SK-N-SH (cell line): ENCODE measurements at regions not wholly inside any gene's neighbourhood (a gene's known extent, or its start where the extent isn't known, plus 50 kb on each side); places are given as distances from the start of the nearest gene placed in this dataset.

Experiments used
- CTCF ChIA-PET: fragments of 300-600, 350-600 bp; formaldehyde crosslinking; extraction: SDS; loops from one replicate; lab custom pipeline; 2021; lab: Yijun Ruan, JAX
- POLR2A ChIA-PET: fragments of 350-600 bp; sonication (Branson Sonifier 250); formaldehyde crosslinking; extraction: SDS; loops from one replicate; lab custom pipeline; 2020; ENCODE audit warnings: antibody characterized with exemption, inconsistent platforms; lab: Yijun Ruan, JAX
- DNase-seq: peaks from one replicate; pipeline ENCODE4 v3.0.0; 2012
- H2AFZ ChIP-seq: fragments of 200-600 bp; sonication (generic); 2 replicates; pipeline ENCODE4 v1.8.1; 2016; ENCODE audit warnings: antibody characterized with exemption, mild to moderate bottlenecking, low read depth
- H3F3A ChIP-seq: fragments of 200-600 bp; sonication (generic); replicated peaks from 2 replicates; pipeline ENCODE3; 2016; ENCODE audit warnings: antibody characterized with exemption, mild to moderate bottlenecking; ENCODE audit not compliant: insufficient read depth
- H3K27ac ChIP-seq, 2 experiments: fragments of 200-500 bp in 1 of 2; fragments of 200-600 bp in 1 of 2; sonication (Bioruptor generic) in 1 of 2; sonication (generic), shearing (Covaris generic) in 1 of 2; 2 replicates each; pipeline versions ENCODE4 v1.5.1 to v1.6.1; 2014 to 2016; ENCODE audit warnings: low read depth in 2 of 2, inconsistent platforms in 1 of 2, low read length in 1 of 2, mild to moderate bottlenecking in 1 of 2, mixed read lengths in 1 of 2
- H3K27me3 ChIP-seq: fragments of 200-600 bp; sonication (generic), shearing (Covaris generic); 2 replicates; pipeline ENCODE4 v1.6.1; 2016; ENCODE audit warnings: mixed run types; ENCODE audit not compliant: insufficient read depth
- H3K36me3 ChIP-seq, 2 experiments: fragments of 200-500 bp in 1 of 2; fragments of 200-600 bp in 1 of 2; sonication (Bioruptor generic) in 1 of 2; sonication (generic) in 1 of 2; replicated peaks in 1 of 2; 2 replicates each; pipeline versions ENCODE3 to v1.5.1; 2014 to 2016; ENCODE audit warnings: low read length in 1 of 2, mild to moderate bottlenecking in 1 of 2; ENCODE audit not compliant: insufficient read depth in 2 of 2, control insufficient read depth in 1 of 2
- H3K4me1 ChIP-seq, 2 experiments: fragments of 200-500 bp in 1 of 2; fragments of 200-600 bp in 1 of 2; sonication (Bioruptor generic) in 1 of 2; sonication (generic), shearing (Covaris generic) in 1 of 2; 2 replicates each; pipeline versions ENCODE4 v1.5.1 to v1.6.1; 2014 to 2016; ENCODE audit warnings: low read depth in 1 of 2, low read length in 1 of 2, mixed run types in 1 of 2; ENCODE audit not compliant: insufficient read depth in 2 of 2, control insufficient read depth in 1 of 2
- H3K4me2 ChIP-seq: fragments of 200-600 bp; sonication (generic), shearing (Covaris generic); 2 replicates; pipeline ENCODE4 v1.6.1; 2017; ENCODE audit warnings: mixed run types
- H3K4me3 ChIP-seq, 2 experiments: fragments of 200-500 bp in 1 of 2; fragments of 200-600 bp in 1 of 2; sonication (Bioruptor generic) in 1 of 2; sonication (generic), shearing (Covaris generic) in 1 of 2; 2 replicates each; pipeline versions ENCODE4 v1.5.1 to v1.8.1; 2014 to 2016; ENCODE audit warnings: low read depth in 2 of 2, inconsistent platforms in 1 of 2, low read length in 1 of 2, mild to moderate bottlenecking in 1 of 2, mixed read lengths in 1 of 2, moderate library complexity in 1 of 2
- H3K79me2 ChIP-seq: fragments of 200-600 bp; sonication (generic); 2 replicates; pipeline ENCODE4 v1.8.1; 2017; ENCODE audit warnings: mild to moderate bottlenecking; ENCODE audit not compliant: insufficient read depth
- H3K9ac ChIP-seq: fragments of 200-600 bp; sonication (generic); 2 replicates; pipeline ENCODE4 v1.6.1; 2017; ENCODE audit warnings: mixed run types
- H3K9me2 ChIP-seq: fragments of 200-600 bp; sonication (generic); 2 replicates; pipeline ENCODE4 v1.6.1; 2017; ENCODE audit warnings: mixed run types
- H3K9me3 ChIP-seq: fragments of 200-600 bp; sonication (generic); 2 replicates; pipeline ENCODE4 v1.6.1; 2017; ENCODE audit warnings: mixed run types, mild to moderate bottlenecking, moderate library complexity
- H4K20me1 ChIP-seq: fragments of 200-600 bp; sonication (generic); 2 replicates; pipeline ENCODE4 v1.6.1; 2017; ENCODE audit warnings: mild to moderate bottlenecking, mixed run types; ENCODE audit not compliant: insufficient read depth
- CHD2 ChIP-seq: fragments of 150-350 bp; IDR thresholded peaks from 2 replicates; pipeline ENCODE4 v1.6.1; 2018; ENCODE audit warnings: low read length; ENCODE audit not compliant: partially characterized antibody
- EZH2phosphoT487 ChIP-seq: fragments of 200-600 bp; sonication (generic); IDR thresholded peaks from 2 replicates; pipeline ENCODE4 v1.6.1; 2017; ENCODE audit warnings: low read depth, mixed run types, mild to moderate bottlenecking, antibody characterized with exemption, moderate library complexity, borderline replicate concordance
- FOSL2 ChIP-seq: IDR thresholded peaks from 2 replicates; pipeline ENCODE4 v1.4.0; 2012; ENCODE audit warnings: low read depth, mild to moderate bottlenecking, moderate library complexity, borderline replicate concordance
- FOXJ3 ChIP-seq: sonication (generic); formaldehyde crosslinking; IDR thresholded peaks from 2 replicates; pipeline ENCODE4 v1.5.1; 2020; ENCODE audit warnings: mild to moderate bottlenecking, missing genetic modification reagents
- MEF2A ChIP-seq: IDR thresholded peaks from 2 replicates; pipeline ENCODE4 v1.4.0; 2012; ENCODE audit warnings: low read depth, borderline replicate concordance
- MXI1 ChIP-seq: IDR thresholded peaks from 2 replicates; pipeline ENCODE4 v1.6.1; 2012; ENCODE audit warnings: mild to moderate bottlenecking, low read depth, low read length, improper control_type of control experiment
- RAD21 ChIP-seq: IDR thresholded peaks from 2 replicates; pipeline ENCODE4 v1.6.1; 2012; ENCODE audit warnings: mild to moderate bottlenecking, low read length
- RFX5 ChIP-seq: IDR thresholded peaks from 2 replicates; pipeline ENCODE4 v1.6.1; 2012; ENCODE audit warnings: mild to moderate bottlenecking, improper control_type of control experiment, low read length
- SMC3 ChIP-seq: IDR thresholded peaks from 2 replicates; pipeline ENCODE4 v1.6.1; 2012; ENCODE audit warnings: low read depth, low read length, improper control_type of control experiment
- WGBS: methylation state at CpG from one replicate; pipeline ENCODE4 v1.1.6; 2017; ENCODE audit warnings: low lambda C conversion rate; 5-methylcytosine and 5-hydroxymethylcytosine counted together
- TF ChIP-seq, protein P1 (sequence below): fragments of 200-600 bp; sonication (generic); IDR thresholded peaks from 2 replicates; pipeline ENCODE4 v1.6.1; 2017; ENCODE audit warnings: antibody characterized with exemption, mild to moderate bottlenecking, moderate library complexity
- TF ChIP-seq, protein P2 (sequence below): IDR thresholded peaks from 2 replicates; pipeline ENCODE4; 2012

DNA sequence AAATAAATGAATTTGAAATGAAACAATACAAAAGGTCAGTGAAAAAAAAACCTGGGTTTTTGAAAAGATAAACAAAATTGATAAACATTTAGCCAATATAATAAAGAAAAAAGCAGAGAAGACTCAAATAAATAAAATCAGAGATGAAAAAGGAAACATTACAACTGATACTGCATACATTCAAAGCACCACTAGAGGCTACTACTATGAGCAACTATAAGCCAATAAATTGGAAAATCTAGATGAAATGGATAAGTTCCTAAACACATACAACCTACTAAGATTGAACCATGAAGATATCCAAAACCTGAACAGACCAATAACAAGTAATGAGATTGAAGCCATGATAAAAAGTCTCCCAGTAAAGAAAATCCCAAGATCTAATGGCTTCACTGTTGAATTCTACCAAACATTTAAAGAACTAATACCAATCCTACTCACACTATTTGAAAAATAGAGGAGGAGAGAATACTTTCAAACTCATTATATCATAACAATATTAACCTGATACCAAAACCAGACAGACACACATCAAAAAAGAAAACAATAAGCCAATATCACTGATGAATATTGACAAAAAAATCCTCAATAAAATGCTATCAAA is 80.8 kb upstream of the CERS6 start:
- H3K9ac ChIP-seq: no peak overlapping the region
- ChIA-PET CTCF (no interaction called here), POLR2A (no interaction called here)
- no peaks in the 10 kb centered on the region for H3K9me2 ChIP-seq
- H2AFZ ChIP-seq: no peak overlapping the region
- no peaks in the 10 kb centered on the region for H3K79me2 ChIP-seq
- no peaks in the 10 kb centered on the region for H4K20me1 ChIP-seq
- DNase-seq: no peak
- no peak overlapping the region for H3K4me3 ChIP-seq
- H3F3A ChIP-seq: no peaks in the 10 kb centered on the region
- no peaks in the 10 kb centered on the region for H3K36me3 ChIP-seq
- no peaks in the 10 kb centered on the region for H3K27me3 ChIP-seq
- no peak overlapping the region for H3K27ac ChIP-seq
- no peaks in the 10 kb centered on the region for H3K4me1 ChIP-seq
- no peaks in the 10 kb centered on the region for H3K9me3 ChIP-seq
- H3K4me2 ChIP-seq: no peak overlapping the region
- 0 out of 2 replicates have a peak, but pooled peaks have one; percentile 10 for TF ChIP-seq SMC3
- no peak for TF ChIP-seq EZH2phosphoT487
- TF ChIP-seq, protein P1, sequence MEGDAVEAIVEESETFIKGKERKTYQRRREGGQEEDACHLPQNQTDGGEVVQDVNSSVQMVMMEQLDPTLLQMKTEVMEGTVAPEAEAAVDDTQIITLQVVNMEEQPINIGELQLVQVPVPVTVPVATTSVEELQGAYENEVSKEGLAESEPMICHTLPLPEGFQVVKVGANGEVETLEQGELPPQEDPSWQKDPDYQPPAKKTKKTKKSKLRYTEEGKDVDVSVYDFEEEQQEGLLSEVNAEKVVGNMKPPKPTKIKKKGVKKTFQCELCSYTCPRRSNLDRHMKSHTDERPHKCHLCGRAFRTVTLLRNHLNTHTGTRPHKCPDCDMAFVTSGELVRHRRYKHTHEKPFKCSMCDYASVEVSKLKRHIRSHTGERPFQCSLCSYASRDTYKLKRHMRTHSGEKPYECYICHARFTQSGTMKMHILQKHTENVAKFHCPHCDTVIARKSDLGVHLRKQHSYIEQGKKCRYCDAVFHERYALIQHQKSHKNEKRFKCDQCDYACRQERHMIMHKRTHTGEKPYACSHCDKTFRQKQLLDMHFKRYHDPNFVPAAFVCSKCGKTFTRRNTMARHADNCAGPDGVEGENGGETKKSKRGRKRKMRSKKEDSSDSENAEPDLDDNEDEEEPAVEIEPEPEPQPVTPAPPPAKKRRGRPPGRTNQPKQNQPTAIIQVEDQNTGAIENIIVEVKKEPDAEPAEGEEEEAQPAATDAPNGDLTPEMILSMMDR: peak; percentile 51
- TF ChIP-seq FOXJ3 (CRISPR knock-in tag): no peak
- TF ChIP-seq RAD21: peak; percentile 6; the same call in 1 of the 2 replicates
- no peak for TF ChIP-seq FOSL2

DNA sequence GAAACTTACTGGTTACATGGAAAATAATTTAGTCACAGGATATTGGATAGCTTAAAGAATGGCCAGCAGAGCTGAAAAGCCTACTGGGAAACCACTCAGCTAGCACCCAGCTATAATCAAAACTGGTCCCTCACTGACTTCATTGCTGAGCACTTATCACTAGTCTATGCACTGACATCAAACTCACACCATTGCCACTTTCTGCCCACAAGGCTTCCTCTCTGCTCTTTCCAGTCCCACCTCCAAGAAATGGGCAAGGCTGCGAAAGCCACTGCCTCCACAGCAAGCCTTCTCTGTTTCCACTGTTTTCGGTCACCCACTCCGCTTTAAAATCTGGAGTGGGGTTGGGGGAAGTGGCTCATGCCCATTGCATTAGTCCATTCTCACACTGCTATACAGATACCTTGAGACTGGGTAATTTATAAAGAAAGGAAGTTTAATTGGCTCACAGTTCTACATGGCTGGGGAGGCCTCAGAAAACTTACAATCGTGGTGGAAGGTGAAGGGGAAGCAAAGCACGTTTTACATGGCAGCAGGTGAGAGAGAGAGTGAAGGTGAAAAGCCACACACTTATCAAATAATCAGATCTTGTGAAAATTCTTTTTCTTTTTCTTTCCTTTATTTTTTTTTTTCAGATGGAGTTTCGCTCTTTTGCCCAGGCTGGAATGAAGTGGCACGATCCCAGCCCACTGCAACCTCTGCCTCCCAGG is 77.0 kb upstream of the CERS6 start:
- Histone ChIP-seq H3K4me2 (no peak overlapping the region), H3F3A (no peaks in the 10 kb centered on the region), H3K36me3 (no peaks in the 10 kb centered on the region), H3K9me2 (no peaks in the 10 kb centered on the region), H2AFZ (no peak overlapping the region), H3K27me3 (no peaks in the 10 kb centered on the region), H3K4me3 (no peak overlapping the region), H3K9ac (no peak overlapping the region), H3K4me1 (no peaks in the 10 kb centered on the region), H3K27ac (no peak overlapping the region), H3K79me2 (no peaks in the 10 kb centered on the region), H3K9me3 (no peaks in the 10 kb centered on the region), H4K20me1 (no peaks in the 10 kb centered on the region)
- 62% methylated on average over 7 of the region's 7 CpGs for WGBS
- ChIA-PET POLR2A (no interaction called here), CTCF (interaction anchor here (0.6 kb wide), 1 partner anchor 201 kb away, joined by 3 read pairs; no protein-coding TSS in a partner anchor)
- DNase-seq: no peak
- TF ChIP-seq MEF2A (no peak), CHD2 (no peak), FOSL2 (no peak), MXI1 (no peak), RFX5 (no peak)
- TF ChIP-seq, protein P2, sequence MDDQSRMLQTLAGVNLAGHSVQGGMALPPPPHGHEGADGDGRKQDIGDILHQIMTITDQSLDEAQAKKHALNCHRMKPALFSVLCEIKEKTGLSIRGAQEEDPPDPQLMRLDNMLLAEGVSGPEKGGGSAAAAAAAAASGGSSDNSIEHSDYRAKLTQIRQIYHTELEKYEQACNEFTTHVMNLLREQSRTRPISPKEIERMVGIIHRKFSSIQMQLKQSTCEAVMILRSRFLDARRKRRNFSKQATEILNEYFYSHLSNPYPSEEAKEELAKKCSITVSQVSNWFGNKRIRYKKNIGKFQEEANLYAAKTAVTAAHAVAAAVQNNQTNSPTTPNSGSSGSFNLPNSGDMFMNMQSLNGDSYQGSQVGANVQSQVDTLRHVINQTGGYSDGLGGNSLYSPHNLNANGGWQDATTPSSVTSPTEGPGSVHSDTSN: no peak
